Common myeloid progenitor, CD34-positive (primary cell): ENCODE measurements at regions not wholly inside any gene's neighbourhood (a gene's known extent, or its start where the extent isn't known, plus 50 kb on each side); places are given as distances from the start of the nearest gene placed in this dataset.

Source experiments
- CTCF ChIA-PET: fragments of 350-600 bp; sonication (Branson Sonifier 250); formaldehyde crosslinking; loops from one replicate; lab custom pipeline; 2021; ENCODE audit warnings: antibody characterized with exemption; lab: Charles Lee
- POLR2A ChIA-PET: fragments of 350-600 bp; sonication (Branson Sonifier 250); formaldehyde crosslinking; loops from one replicate; lab custom pipeline; 2021; ENCODE audit warnings: antibody characterized with exemption; lab: Charles Lee
- DNase-seq, 3 donors: peaks; one replicate each; pipeline versions ENCODE4 v3.0.0 to v3.0.0-alpha.2; 2013
- H3K27ac ChIP-seq, 2 experiments: 1 replicate in 1 of 2; 2 replicates in 1 of 2; pipeline ENCODE4 v1.7.0; 2013; ENCODE audit warnings: inconsistent platforms in 2 of 2, low read length in 2 of 2, mild to moderate bottlenecking in 2 of 2, low read depth in 1 of 2, moderate library complexity in 1 of 2; ENCODE audit not compliant: severe bottlenecking in 2 of 2, insufficient read depth in 1 of 2, poor library complexity in 1 of 2
- H3K27me3 ChIP-seq, 5 experiments: replicated peaks in 2 of 5; 1 replicate in 3 of 5; 2 replicates in 2 of 5; pipeline versions ENCODE4 v1.6.1 to v1.7.0; 2013; ENCODE audit warnings: low read length in 4 of 5, mild to moderate bottlenecking in 2 of 5, moderate library complexity in 2 of 5, inconsistent platforms in 1 of 5; ENCODE audit not compliant: insufficient read depth in 5 of 5, control insufficient read depth in 4 of 5
- H3K36me3 ChIP-seq, 4 experiments: 1 replicate in 2 of 4; 2 replicates in 2 of 4; pipeline versions ENCODE4 v1.6.1 to v1.7.0; 2013; ENCODE audit warnings: low read length in 3 of 4, control low read depth in 1 of 4, mild to moderate bottlenecking in 1 of 4; ENCODE audit not compliant: control insufficient read depth in 4 of 4, insufficient read depth in 4 of 4
- H3K4me1 ChIP-seq, 4 experiments: 1 replicate in 3 of 4; 2 replicates in 1 of 4; pipeline versions ENCODE4 v1.6.1 to v1.7.1; 2013; ENCODE audit warnings: low read length in 3 of 4, mild to moderate bottlenecking in 3 of 4, control low read depth in 1 of 4, inconsistent platforms in 1 of 4, moderate library complexity in 1 of 4; ENCODE audit not compliant: control insufficient read depth in 4 of 4, insufficient read depth in 4 of 4; ENCODE audit errors: control extremely low read depth in 1 of 4
- H3K4me3 ChIP-seq, 7 experiments: 1 replicate in 4 of 7; 2 replicates in 3 of 7; pipeline versions ENCODE4 v1.5.1 to v1.7.0; 2013; ENCODE audit warnings: mild to moderate bottlenecking in 7 of 7, low read length in 6 of 7, moderate library complexity in 6 of 7, inconsistent platforms in 2 of 7, low read depth in 2 of 7, control low read depth in 1 of 7; ENCODE audit not compliant: insufficient read depth in 4 of 7, control insufficient read depth in 1 of 7; ENCODE audit errors: extremely low read depth in 1 of 7
- H3K9me3 ChIP-seq, 5 experiments: 1 replicate in 4 of 5; 2 replicates in 1 of 5; pipeline versions ENCODE4 v1.6.1 to v1.7.1; 2013; ENCODE audit warnings: low read length in 4 of 5, mild to moderate bottlenecking in 2 of 5, inconsistent platforms in 1 of 5, low read depth in 1 of 5, moderate library complexity in 1 of 5; ENCODE audit not compliant: control insufficient read depth in 4 of 5, insufficient read depth in 2 of 5; ENCODE audit errors: control extremely low read depth in 1 of 5
- WGBS: methylation state at CpG from one replicate; pipeline ENCODE4 v1.1.5; 2013; ENCODE audit not compliant: insufficient coverage; 5-methylcytosine and 5-hydroxymethylcytosine counted together

GRCh38 chr1:208628022-208628914 lies 384.1 kb upstream of the PLXNA2 start:
- ChIA-PET CTCF (interaction anchor here (1.2 kb wide), 1 partner anchor 24 kb away, joined by 4 read pairs; no protein-coding TSS in a partner anchor), POLR2A (no interaction called here)
- no peaks in the 10 kb centered on the region for H3K9me3 ChIP-seq
- no peaks in the 10 kb centered on the region for H3K36me3 ChIP-seq
- peaks cover 0 to 2% (median 0%) of the 10 kb centered on the region in 5 experiments for H3K27me3 ChIP-seq
- no peaks in the 10 kb centered on the region for H3K4me1 ChIP-seq
- no peak overlapping the region for H3K4me3 ChIP-seq
- 100% methylated on average over 3 of the region's 7 CpGs for WGBS
- no peak for DNase-seq
- H3K27ac ChIP-seq, result no peak overlapping the region

GRCh38 chr1:208631092-208631491 lies 386.9 kb upstream of the PLXNA2 start:
- ChIA-PET CTCF (no interaction called here), POLR2A (no interaction called here)
- H3K9me3 ChIP-seq, result no peaks in the 10 kb centered on the region

GRCh38 chr1:208631506-208631905 lies 387.3 kb upstream of the PLXNA2 start:
- POLR2A ChIA-PET, result no interaction called here
- H3K4me1 ChIP-seq, result no peaks in the 10 kb centered on the region
- peaks cover 0 to 2% (median 0%) of the 10 kb centered on the region in 5 experiments for H3K27me3 ChIP-seq
- CTCF ChIA-PET, result no interaction called here
- DNase-seq, result no peak
- no peaks in the 10 kb centered on the region for H3K9me3 ChIP-seq
- H3K27ac ChIP-seq, result no peak overlapping the region
- no peak overlapping the region for H3K4me3 ChIP-seq
- 96% methylated on average over 4 of the region's 4 CpGs for WGBS
- H3K36me3 ChIP-seq, result no peaks in the 10 kb centered on the region

More at GRCh38 chr1:208631092-208631491, 386.9 kb upstream of the PLXNA2 start:
- no peak overlapping the region for H3K27ac ChIP-seq
- WGBS, result 97% methylated on average over 5 of the region's 8 CpGs
- DNase-seq, result no peak
- no peaks in the 10 kb centered on the region for H3K4me1 ChIP-seq
- peaks cover 0 to 2% (median 0%) of the 10 kb centered on the region in 5 experiments for H3K27me3 ChIP-seq
- H3K4me3 ChIP-seq, result no peak overlapping the region
- H3K36me3 ChIP-seq, result no peaks in the 10 kb centered on the region

GRCh38 chr1:208634346-208635140 lies 390.4 kb upstream of the PLXNA2 start:
- no peak for DNase-seq
- ChIA-PET CTCF (interaction anchor here (1.0 kb wide), 1 partner anchor 18 kb away, joined by 4 read pairs; no protein-coding TSS in a partner anchor), POLR2A (no interaction called here)
- H3K9me3 ChIP-seq, result no peaks in the 10 kb centered on the region
- no peaks in the 10 kb centered on the region for H3K36me3 ChIP-seq
- H3K4me3 ChIP-seq, result no peak overlapping the region
- no peaks in the 10 kb centered on the region for H3K4me1 ChIP-seq
- peaks cover 0 to 2% (median 0%) of the 10 kb centered on the region in 5 experiments for H3K27me3 ChIP-seq
- WGBS, result 100% methylated on average over 2 of the region's 5 CpGs
- no peak overlapping the region for H3K27ac ChIP-seq

GRCh38 chr1:208637181-208637580 lies 393.0 kb upstream of the PLXNA2 start:
- CTCF ChIA-PET, result no interaction called here
- Histone ChIP-seq H3K4me1 (no peaks in the 10 kb centered on the region), H3K4me3 (no peak overlapping the region), H3K27ac (no peak overlapping the region), H3K36me3 (no peaks in the 10 kb centered on the region), H3K9me3 (no peaks in the 10 kb centered on the region), H3K27me3 (peaks cover 0 to 5% (median 0%) of the 10 kb centered on the region in 5 experiments)
- POLR2A ChIA-PET, result no interaction called here
- no peak for DNase-seq
- WGBS, result 80% methylated on average over 3 of the region's 3 CpGs

- DNase-seq, result no peak
These were observed 395.2 kb upstream of the PLXNA2 start for GRCh38 chr1:208639382-208639781.

More at GRCh38 chr1:208639382-208639781, 395.2 kb upstream of the PLXNA2 start:
- H3K9me3 ChIP-seq, result no peaks in the 10 kb centered on the region
- ChIA-PET POLR2A (no interaction called here), CTCF (interaction anchor here (0.6 kb wide), 1 partner anchor 38 kb away, joined by 3 read pairs; no protein-coding TSS in a partner anchor)
- H3K27me3 ChIP-seq, result peaks cover 0 to 5% (median 0%) of the 10 kb centered on the region in 5 experiments
- 95% methylated on average over 2 of the region's 2 CpGs for WGBS
- H3K36me3 ChIP-seq, result no peaks in the 10 kb centered on the region
- H3K4me3 ChIP-seq, result no peak overlapping the region
- H3K27ac ChIP-seq, result no peak overlapping the region
- no peaks in the 10 kb centered on the region for H3K4me1 ChIP-seq
